Thoracic aorta (tissue), 2 donors: ENCODE measurements at regions not wholly inside any gene's neighbourhood (a gene's known extent, or its start where the extent isn't known, plus 50 kb on each side); places are given as distances from the start of the nearest gene placed in this dataset.

Source experiments
- ATAC-seq: fragments of 150-250 bp; one replicate; pipeline ENCODE4 v1.8.0; 2017; ENCODE audit warnings: low read depth; ENCODE audit not compliant: insufficient number of reproducible peaks, low FRiP score
- DNase-seq: peaks from one replicate; pipeline ENCODE4 v3.0.0-alpha.2; 2020; ENCODE audit warnings: low spot score
- H3K27ac ChIP-seq, 2 donors: fragments of 200-600 bp; sonication (generic); 1 replicate in 1 of 2; 2 replicates in 1 of 2; pipeline ENCODE4 v1.5.1; 2016; ENCODE audit warnings: mild to moderate bottlenecking in 2 of 2, moderate library complexity in 2 of 2
- H3K27me3 ChIP-seq: fragments of 200-600 bp; sonication (generic); replicated peaks from 2 replicates; pipeline ENCODE4 v1.6.0; 2016; ENCODE audit warnings: mild to moderate bottlenecking; ENCODE audit not compliant: insufficient read depth
- H3K36me3 ChIP-seq: fragments of 200-600 bp; sonication (generic); one replicate; pipeline ENCODE4 v1.5.1; 2016
- H3K4me1 ChIP-seq, 2 donors: fragments of 200-600 bp; sonication (generic); 1 replicate in 1 of 2; 2 replicates in 1 of 2; pipeline versions ENCODE4 v1.5.1 to v1.6.0; 2016; ENCODE audit warnings: low read depth in 2 of 2, mild to moderate bottlenecking in 1 of 2; ENCODE audit not compliant: control insufficient read depth in 1 of 2
- H3K4me3 ChIP-seq: fragments of 200-600 bp; sonication (generic); 2 replicates; pipeline ENCODE4 v1.5.1; 2016; ENCODE audit warnings: mild to moderate bottlenecking
- H3K9me3 ChIP-seq: fragments of 200-600 bp; sonication (generic); 2 replicates; pipeline ENCODE4 v1.5.1; 2016
- TF ChIP-seq, protein P1 (sequence below): fragments of 200-600 bp; sonication (generic); IDR thresholded peaks from one replicate; pipeline ENCODE4 v1.5.1; 2019; ENCODE audit warnings: antibody characterized with exemption

DNA sequence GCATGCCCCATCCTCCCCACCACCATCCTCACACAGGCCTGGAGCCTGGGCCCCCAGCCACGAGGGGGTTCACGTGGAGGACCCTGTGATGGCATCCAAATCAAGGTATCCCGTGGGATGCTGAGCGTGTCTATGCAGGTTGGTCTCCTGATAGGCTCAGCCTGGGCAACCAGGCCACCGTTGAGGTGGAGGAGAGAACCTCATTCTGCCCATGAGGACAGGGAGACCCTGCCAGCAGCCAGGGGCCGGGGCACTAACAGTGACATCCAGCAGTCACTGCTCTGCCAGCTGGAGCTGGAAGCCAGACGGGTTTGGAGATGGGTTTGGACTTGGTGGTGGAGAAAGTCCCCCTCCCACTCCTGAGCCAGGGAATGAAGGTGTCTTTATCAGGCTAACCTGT is 582.8 kb downstream of the MATN1 start:
- H3K4me3 ChIP-seq: no peak overlapping the region
- no peaks in the 10 kb centered on the region for H3K27me3 ChIP-seq
- TF ChIP-seq, protein P1, sequence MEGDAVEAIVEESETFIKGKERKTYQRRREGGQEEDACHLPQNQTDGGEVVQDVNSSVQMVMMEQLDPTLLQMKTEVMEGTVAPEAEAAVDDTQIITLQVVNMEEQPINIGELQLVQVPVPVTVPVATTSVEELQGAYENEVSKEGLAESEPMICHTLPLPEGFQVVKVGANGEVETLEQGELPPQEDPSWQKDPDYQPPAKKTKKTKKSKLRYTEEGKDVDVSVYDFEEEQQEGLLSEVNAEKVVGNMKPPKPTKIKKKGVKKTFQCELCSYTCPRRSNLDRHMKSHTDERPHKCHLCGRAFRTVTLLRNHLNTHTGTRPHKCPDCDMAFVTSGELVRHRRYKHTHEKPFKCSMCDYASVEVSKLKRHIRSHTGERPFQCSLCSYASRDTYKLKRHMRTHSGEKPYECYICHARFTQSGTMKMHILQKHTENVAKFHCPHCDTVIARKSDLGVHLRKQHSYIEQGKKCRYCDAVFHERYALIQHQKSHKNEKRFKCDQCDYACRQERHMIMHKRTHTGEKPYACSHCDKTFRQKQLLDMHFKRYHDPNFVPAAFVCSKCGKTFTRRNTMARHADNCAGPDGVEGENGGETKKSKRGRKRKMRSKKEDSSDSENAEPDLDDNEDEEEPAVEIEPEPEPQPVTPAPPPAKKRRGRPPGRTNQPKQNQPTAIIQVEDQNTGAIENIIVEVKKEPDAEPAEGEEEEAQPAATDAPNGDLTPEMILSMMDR: no peak
- no peaks in the 10 kb centered on the region for H3K36me3 ChIP-seq
- DNase-seq (no peak), ATAC-seq (no peak)
- no peaks in the 10 kb centered on the region for H3K9me3 ChIP-seq
- no peak overlapping the region for H3K27ac ChIP-seq
- no peaks in the 10 kb centered on the region for H3K4me1 ChIP-seq

DNA sequence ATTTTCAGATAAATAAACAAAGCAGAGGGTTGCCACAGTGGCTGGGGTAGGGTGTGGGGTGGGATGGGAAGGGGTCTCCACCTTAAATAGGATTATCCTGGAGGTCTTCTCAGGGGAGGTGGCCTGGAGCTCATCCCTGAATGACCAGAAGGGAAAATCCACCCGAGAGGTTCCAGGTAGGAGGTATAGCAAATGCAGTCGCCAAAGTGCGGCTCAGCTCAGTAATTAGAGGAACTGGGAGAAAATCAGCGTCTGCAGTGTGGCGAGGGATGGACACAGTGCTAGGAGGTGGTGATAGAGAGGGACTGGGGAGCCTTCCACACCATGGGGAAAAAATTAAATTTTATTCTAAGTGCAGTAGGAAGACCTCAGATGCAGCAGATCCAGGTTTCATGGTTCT is 584.5 kb downstream of the MATN1 start:
- no peak overlapping the region for H3K4me3 ChIP-seq
- ATAC-seq: no peak
- no peaks in the 10 kb centered on the region for H3K9me3 ChIP-seq
- TF ChIP-seq, protein P1: no peak
- no peaks in the 10 kb centered on the region for H3K27me3 ChIP-seq
- H3K27ac ChIP-seq: no peak overlapping the region
- H3K36me3 ChIP-seq: no peaks in the 10 kb centered on the region
- H3K4me1 ChIP-seq: no peaks in the 10 kb centered on the region
- DNase-seq: no peak

DNA sequence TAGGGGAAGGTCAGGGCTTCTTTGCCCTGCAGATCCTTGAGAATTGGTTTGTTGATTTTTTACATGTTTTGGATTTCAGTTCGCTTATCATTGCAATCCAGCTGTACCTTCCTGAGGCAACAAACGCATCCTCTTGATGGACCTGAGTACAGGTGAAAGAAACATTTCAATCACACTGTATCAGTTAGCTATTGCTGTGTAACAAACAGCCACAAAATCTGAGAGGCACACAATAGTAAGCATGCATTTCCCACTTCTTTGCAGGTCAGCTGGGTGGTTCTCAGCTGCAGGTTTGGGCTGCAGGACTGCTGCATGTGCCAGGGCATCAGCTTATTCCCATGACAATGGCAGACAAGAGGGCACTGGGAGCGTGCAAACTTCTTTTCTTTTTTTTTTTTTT is 586.4 kb downstream of the MATN1 start:
- no peak for ATAC-seq
- TF ChIP-seq, protein P1: no peak
- H3K36me3 ChIP-seq: no peaks in the 10 kb centered on the region
- no peak overlapping the region for H3K4me3 ChIP-seq
- no peak for DNase-seq
- H3K9me3 ChIP-seq: no peaks in the 10 kb centered on the region
- no peak overlapping the region for H3K27ac ChIP-seq
- H3K4me1 ChIP-seq: no peaks in the 10 kb centered on the region
- H3K27me3 ChIP-seq: no peaks in the 10 kb centered on the region

DNA sequence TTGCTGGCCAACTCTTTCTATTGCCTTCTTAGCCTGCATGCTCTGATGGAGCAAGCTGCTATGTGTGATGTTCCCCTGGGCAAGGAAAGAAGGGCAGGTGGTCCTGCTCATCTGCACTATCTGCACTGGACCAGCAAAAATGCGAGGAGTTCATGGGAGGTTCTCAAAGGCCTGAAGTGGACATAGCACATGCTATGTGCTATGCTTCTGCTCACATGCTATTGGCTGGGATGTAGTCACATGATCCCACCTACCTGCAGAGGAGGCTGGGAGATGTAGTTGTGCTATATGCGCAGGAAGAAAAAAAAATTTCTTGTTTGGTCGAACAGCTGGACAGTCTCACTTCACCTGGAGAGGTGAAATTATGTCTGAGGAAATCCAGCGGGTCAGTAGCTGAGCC is 587.7 kb downstream of the MATN1 start:
- no peaks in the 10 kb centered on the region for H3K36me3 ChIP-seq
- no peak for ATAC-seq

DNA sequence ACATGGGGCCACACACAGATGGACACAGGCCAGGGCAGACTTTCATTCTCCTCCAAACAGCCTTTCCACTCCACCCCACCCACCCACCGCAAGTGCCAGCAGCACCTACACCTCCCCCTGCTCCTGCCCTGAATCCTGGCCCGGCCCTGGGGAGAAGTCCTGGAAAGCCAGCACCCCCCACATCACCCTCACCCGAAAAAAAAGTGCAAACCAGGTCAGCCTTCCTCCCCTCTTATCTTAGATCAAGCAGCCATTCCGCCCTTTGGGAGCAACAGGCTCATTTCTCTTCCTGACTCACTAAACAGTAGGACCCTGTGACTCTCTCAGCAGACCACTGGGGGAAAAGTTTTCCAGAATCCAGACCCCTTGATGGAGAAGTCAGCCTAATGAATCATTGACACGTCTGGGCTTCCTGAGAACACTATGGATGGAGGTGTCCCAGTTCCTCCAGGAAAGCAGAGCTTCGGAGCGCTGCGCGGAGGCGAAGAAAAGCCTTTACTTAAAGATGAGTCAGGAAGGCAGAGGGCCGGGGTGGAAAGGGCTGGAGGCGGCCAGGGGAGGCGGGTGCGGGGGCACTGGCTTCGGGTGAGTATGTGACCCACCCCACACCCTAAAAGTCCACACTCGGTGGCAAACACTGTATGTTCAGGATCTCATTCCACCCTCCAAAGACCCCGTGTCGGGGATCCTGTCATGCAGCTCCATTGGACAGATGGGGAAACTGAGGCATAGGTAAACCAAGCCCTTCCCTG is 588.7 kb downstream of the MATN1 start:
- Histone ChIP-seq H3K36me3 (no peaks in the 10 kb centered on the region), H3K4me3 (no peak overlapping the region), H3K27ac (no peak overlapping the region), H3K4me1 (no peaks in the 10 kb centered on the region), H3K27me3 (no peaks in the 10 kb centered on the region), H3K9me3 (no peaks in the 10 kb centered on the region)
- TF ChIP-seq, protein P1: no peak
- no peak for ATAC-seq
- DNase-seq: no peak

More for the DNA sequence above, 587.7 kb downstream of the MATN1 start:
- H3K27ac ChIP-seq: no peak overlapping the region
- no peaks in the 10 kb centered on the region for H3K4me1 ChIP-seq
- TF ChIP-seq, protein P1: no peak
- H3K4me3 ChIP-seq: no peak overlapping the region
- no peak for DNase-seq
- H3K27me3 ChIP-seq: no peaks in the 10 kb centered on the region
- no peaks in the 10 kb centered on the region for H3K9me3 ChIP-seq
